ENCODE measurements at regions not wholly inside any gene's neighbourhood (a gene's known extent, or its start where the extent isn't known, plus 50 kb on each side); places are given as distances from the start of the nearest gene placed in this dataset.

DNA sequence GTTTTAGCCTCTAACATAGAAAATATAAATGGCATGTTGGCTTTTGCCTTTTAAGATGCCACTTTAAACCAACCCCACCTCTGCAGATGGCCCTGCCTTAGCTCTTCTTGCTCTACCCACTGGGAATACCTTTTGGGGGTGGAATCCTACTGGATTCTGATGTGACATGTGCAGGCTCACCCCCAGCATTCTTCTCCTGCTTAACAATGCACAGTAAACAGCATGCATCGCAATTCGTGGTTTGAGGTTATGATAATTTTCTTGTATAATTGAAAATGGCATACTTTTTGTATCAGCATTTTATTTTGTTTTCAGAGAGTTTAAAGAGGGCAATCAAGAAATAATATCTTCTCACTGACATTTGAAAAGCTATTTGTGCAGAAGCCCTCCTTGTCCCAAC is 167.9 kb downstream of the AREG start:
- TF ChIP-seq POLR2AphosphoS5 (IDR thresholded peaks at IDR 0.05; ENCODE audit: insufficient read depth in 1 of 2, low read depth in 1 of 2) (no peak), POLR2A (IDR thresholded peaks at IDR 0.05) (no peak)
- TF ChIP-seq, protein P1, sequence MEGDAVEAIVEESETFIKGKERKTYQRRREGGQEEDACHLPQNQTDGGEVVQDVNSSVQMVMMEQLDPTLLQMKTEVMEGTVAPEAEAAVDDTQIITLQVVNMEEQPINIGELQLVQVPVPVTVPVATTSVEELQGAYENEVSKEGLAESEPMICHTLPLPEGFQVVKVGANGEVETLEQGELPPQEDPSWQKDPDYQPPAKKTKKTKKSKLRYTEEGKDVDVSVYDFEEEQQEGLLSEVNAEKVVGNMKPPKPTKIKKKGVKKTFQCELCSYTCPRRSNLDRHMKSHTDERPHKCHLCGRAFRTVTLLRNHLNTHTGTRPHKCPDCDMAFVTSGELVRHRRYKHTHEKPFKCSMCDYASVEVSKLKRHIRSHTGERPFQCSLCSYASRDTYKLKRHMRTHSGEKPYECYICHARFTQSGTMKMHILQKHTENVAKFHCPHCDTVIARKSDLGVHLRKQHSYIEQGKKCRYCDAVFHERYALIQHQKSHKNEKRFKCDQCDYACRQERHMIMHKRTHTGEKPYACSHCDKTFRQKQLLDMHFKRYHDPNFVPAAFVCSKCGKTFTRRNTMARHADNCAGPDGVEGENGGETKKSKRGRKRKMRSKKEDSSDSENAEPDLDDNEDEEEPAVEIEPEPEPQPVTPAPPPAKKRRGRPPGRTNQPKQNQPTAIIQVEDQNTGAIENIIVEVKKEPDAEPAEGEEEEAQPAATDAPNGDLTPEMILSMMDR (IDR thresholded peaks at IDR 0.05) = no peak

DNA sequence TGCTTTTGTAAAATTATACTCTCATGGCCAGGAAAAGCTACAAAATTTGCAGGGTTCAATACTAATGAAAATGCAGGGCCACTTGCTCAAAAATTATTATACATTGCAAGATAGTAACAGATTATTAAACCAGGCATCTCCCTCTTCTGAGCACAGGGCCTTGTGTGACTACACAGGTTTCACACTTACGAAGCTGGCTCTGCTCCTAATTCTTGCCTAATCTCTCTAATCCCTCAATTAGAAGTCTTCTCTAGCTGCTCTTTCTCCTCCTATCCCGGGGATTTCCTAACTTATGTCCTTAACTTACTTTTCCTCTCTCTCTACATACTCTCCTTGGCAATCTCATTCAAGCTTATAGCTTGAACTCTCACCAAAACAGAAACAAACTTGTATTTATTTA is 168.3 kb downstream of the AREG start:
- no peak for DNase-seq (ENCODE audit: extremely low spot score in 2 of 2)
- Histone ChIP-seq H3K27me3 (no peaks in the 10 kb centered on the region), H3K4me3 (no peak overlapping the region), H3K27ac (no peak overlapping the region), H3K36me3 (no peaks in the 10 kb centered on the region), H3K9me3 (no peaks in the 10 kb centered on the region), H3K4me1 (no peaks in the 10 kb centered on the region)
- TF ChIP-seq, protein P1 (IDR thresholded peaks at IDR 0.05) = no peak
- TF ChIP-seq POLR2A (IDR thresholded peaks at IDR 0.05) = no peak
- TF ChIP-seq POLR2AphosphoS5 (IDR thresholded peaks at IDR 0.05; ENCODE audit: insufficient read depth in 1 of 2, low read depth in 1 of 2) = no peak
- intact Hi-C loops (cut with DNase I) = no loop called here

More for the DNA sequence above, 167.9 kb downstream of the AREG start:
- no peak for DNase-seq (ENCODE audit: extremely low spot score in 2 of 2)
- Histone ChIP-seq H3K27ac (no peak overlapping the region), H3K4me3 (no peak overlapping the region), H3K4me1 (no peaks in the 10 kb centered on the region), H3K27me3 (no peaks in the 10 kb centered on the region), H3K9me3 (no peaks in the 10 kb centered on the region), H3K36me3 (no peaks in the 10 kb centered on the region)
- intact Hi-C loops (cut with DNase I) = no loop called here

DNA sequence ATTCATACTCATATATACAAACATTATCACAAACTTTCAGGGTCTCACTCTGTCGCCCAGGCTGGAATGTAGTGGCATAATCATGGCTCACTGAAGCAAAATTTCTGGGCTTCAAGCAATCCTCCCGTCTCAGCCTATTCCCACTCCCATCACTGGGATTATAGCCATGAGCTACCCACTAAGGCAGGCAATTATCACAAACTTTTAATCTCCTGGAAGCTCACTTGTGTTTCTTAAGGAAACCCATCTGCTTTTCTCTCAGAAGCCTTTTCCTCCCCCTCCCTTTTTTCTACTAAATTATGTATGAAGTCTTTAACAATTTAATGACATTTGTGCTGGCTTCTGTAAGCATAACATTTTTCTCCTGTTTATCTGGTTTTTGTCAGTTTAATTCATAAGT is 170.5 kb downstream of the AREG start:
- no peak for TF ChIP-seq POLR2AphosphoS5 (IDR thresholded peaks at IDR 0.05; ENCODE audit: insufficient read depth in 1 of 2, low read depth in 1 of 2)
- TF ChIP-seq POLR2A (IDR thresholded peaks at IDR 0.05) = no peak
- TF ChIP-seq, protein P1 (IDR thresholded peaks at IDR 0.05) = no peak
- DNase-seq (ENCODE audit: extremely low spot score in 2 of 2) = no peak
- Histone ChIP-seq H3K4me3 (no peak overlapping the region), H3K36me3 (no peaks in the 10 kb centered on the region), H3K27me3 (no peaks in the 10 kb centered on the region), H3K27ac (no peak overlapping the region), H3K9me3 (no peaks in the 10 kb centered on the region), H3K4me1 (no peaks in the 10 kb centered on the region)
- intact Hi-C loops (cut with DNase I) = no loop called here

DNA sequence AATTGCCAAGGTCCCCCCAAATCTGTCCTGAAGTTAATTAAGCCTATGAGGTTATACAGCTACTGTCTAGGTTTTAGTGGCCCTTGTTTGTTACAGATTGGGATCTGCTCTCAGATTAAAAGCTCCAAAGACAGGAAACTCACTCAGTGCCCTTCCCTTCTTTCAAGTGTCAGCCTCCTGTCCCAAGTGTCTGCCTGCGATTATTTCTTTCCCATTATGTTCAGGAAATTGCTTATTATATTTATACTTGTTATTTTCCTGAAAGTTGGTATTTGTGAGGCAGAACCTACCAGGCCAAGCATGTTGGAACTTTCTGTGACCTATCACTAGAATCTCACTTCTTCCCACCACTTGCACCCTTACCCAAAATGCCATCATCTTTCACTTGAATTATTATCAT is 173.2 kb downstream of the AREG start:
- intact Hi-C loops (cut with DNase I) = no loop called here
- Histone ChIP-seq H3K9me3 (no peaks in the 10 kb centered on the region), H3K27me3 (no peaks in the 10 kb centered on the region), H3K4me3 (no peak overlapping the region), H3K36me3 (no peaks in the 10 kb centered on the region), H3K27ac (no peak overlapping the region), H3K4me1 (no peaks in the 10 kb centered on the region)
- TF ChIP-seq POLR2A (IDR thresholded peaks at IDR 0.05) = no peak
- no peak for TF ChIP-seq POLR2AphosphoS5 (IDR thresholded peaks at IDR 0.05; ENCODE audit: insufficient read depth in 1 of 2, low read depth in 1 of 2)
- TF ChIP-seq, protein P1 (IDR thresholded peaks at IDR 0.05) = no peak
- DNase-seq (ENCODE audit: extremely low spot score in 2 of 2) = no peak

DNA sequence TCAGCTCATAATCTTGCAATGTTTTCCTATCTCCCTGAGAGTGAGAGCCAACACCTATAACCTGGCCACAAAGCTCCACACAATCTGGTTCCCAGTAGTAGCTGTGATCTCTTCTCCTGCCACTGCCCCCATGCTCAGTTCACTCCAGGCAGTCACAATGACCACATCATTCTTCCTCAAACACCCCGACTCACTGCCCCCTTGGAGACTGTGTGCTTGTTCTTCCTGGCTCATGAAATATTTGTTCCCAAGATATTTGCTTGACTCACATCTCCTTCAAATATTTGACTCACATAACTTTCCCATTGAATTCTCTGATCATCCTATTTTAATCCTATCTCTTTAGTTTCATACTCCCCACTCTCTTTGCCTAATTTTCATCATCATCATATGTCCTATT is 173.7 kb downstream of the AREG start:
- TF ChIP-seq POLR2AphosphoS5 (IDR thresholded peaks at IDR 0.05; ENCODE audit: insufficient read depth in 1 of 2, low read depth in 1 of 2) (no peak), POLR2A (IDR thresholded peaks at IDR 0.05) (no peak)
- TF ChIP-seq, protein P1 (IDR thresholded peaks at IDR 0.05) = no peak
- intact Hi-C loops (cut with DNase I) = no loop called here
- no peaks in the 10 kb centered on the region for H3K9me3 ChIP-seq
- H3K27me3 ChIP-seq = no peaks in the 10 kb centered on the region
- H3K27ac ChIP-seq = no peak overlapping the region
- no peak overlapping the region for H3K4me3 ChIP-seq
- H3K4me1 ChIP-seq = no peaks in the 10 kb centered on the region
- no peak for DNase-seq (ENCODE audit: extremely low spot score in 2 of 2)
- no peaks in the 10 kb centered on the region for H3K36me3 ChIP-seq
